GM04503 (cell line): ENCODE measurements at regions not wholly inside any gene's neighbourhood (a gene's known extent, or its start where the extent isn't known, plus 50 kb on each side); places are given as distances from the start of the nearest gene placed in this dataset.
A peak's percentile ranks its signal among the peaks of the same experiment; 100 is the strongest.

Experiments used
- DNase-seq: peaks from one replicate; pipeline ENCODE4 v3.0.0-alpha.2; 2012; ENCODE audit warnings: low read depth

- DNase-seq: no peak
Measured at GRCh38 chr6:105609375-105609991, 206.6 kb upstream of the PREP start.

DNA sequence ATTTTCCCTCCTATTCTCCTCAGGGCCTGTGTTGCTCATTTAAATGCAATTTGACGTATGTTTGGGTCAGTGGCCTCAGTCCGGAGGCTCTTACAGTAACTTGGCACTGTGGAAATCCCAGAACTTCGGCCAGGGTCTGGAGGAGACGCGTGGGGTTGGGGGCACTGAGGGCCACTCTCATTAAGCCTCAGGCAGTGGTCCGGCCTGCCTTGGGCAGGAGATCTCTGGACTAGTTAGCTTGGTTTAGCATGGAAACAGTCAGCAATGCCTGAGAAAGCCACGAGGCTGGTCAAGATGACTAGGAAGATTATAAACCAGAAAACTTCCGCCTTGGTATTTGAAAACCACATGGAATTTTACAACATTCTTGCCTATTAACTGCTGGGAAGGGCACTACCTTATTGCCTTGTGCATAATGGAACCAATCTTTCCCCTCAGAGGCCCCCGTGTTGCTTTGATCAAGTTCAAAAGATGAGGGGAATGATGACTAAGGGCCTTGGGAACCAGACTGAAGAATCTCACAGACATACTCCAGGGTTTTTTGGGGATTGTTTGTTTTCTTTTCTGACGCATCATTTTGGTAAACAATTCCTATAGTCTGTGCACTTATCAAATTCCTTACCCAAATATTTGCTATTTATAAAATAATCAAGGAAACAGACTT is 206.0 kb upstream of the PREP start:
- peak; percentile 99 for DNase-seq

DNA sequence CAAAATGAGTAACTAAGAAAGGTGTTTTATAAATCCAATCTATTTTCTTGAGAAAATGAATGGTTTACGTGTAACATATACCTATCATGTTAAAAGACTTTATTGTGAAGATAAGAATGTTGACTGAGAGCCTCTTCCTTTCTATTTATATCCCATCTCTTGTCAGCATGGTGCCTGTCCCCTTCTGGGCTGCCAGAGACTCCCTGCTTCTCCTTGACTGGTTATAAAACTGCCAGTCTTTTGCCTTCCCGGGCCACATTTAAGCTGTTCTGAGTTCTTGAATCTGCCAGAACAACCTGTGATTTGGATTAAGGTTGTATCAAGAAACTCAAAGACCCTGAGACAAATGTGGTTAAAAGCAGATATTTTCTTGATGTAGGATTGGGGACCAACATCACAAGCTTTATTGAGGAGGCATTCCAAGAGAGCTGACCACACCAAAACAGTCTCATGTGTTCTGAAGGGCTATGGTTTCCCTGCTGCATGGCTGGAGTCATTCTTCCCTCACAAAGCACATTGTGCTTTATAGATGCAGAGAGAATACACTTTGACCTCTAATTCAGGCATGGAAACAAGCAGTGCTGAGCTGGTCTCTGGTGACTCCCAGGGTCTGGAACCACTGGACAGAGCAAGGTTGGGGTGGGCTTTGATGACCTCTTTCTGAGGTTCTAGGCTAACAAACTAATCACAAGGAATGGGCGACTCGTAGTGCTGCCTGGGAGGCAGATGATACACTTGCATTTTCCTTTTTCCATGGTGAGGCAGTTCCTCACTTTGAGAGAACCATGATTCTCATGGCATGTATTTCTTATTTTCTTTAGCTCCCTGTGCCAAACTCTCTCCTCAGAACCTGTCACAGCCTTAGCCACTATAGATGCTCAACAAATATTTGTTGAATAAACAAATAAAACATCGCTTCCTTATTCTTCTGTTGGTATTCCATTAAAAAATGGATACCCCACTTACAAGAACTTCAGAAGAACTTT is 205.0 kb upstream of the PREP start:
- no peak for DNase-seq

DNA sequence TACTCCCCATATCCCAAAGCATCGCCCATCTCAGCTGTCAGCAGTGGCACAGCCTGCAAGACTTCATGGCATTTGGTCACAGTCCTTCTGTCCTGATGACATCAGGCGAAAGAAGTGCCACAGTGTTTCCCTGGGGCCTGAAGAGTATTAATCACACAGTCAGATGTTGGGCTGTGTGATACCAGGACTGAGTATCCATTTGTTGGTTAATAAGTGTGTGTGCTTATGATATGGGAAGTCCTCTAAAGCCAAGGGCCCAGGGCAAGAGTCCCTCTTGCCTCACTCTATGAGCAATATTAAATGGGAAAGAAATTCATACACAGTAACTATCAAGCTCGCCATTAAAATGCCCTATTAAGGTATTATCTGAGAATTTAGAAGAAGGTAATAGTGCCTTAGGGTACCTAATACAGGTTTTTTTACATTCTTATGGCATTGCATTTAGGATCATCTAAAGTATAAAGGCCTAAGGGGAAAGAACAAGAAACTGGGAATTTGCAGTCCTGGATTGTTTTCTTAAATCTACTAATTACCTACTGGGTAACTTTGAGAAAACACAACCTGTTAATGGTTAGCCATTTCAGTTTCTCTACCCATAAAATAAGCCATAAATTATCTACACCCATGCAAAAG is 204.1 kb upstream of the PREP start:
- no peak for DNase-seq

DNA sequence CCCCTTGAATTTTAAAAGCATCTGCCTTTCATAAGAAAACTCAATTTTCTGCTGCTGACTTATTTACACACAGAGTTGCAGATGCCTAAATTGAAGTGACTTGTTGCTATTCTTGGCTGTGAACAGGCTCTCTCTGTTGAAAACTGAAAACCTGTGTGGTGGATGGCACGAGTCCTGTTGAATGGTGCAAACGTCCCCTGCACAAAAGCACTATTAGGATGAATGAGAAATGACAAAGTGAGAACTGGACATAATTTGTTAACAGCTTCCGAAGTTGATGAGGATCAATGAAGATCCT is 201.7 kb upstream of the PREP start:
- DNase-seq: no peak

- peak; percentile 83 for DNase-seq
Measured at GRCh38 chr6:105603788-105604586, 201.1 kb upstream of the PREP start.

- peak; percentile 99 for DNase-seq
Measured at GRCh38 chr6:105601541-105602236, 198.8 kb upstream of the PREP start.

GRCh38 chr6:105600336-105601260 is 197.7 kb upstream of the PREP start:
- DNase-seq: no peak

DNA sequence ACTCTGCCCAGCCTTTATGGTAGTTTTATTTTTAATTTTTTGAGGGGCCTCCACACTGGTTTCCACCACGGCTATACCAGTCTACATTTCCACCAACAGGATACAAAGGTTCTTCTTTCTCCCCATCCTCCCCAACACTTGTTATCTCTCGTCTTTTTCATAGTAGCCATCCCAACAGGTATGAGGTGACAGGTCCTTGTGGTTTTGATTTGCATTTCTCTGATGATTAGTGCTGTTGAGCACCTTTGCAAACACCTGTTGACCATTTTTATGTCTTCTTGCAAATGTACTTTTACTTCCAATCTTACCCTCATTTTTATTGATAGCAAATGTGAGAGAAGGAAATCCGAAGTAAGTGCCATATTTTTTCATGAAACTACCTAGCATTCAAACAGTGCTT is 195.4 kb upstream of the PREP start:
- no peak for DNase-seq

- peak; percentile 99 for DNase-seq
Measured at GRCh38 chr6:105596284-105596755, 193.4 kb upstream of the PREP start.

GRCh38 chr6:105595829-105596228 is 192.9 kb upstream of the PREP start:
- DNase-seq: no peak

DNA sequence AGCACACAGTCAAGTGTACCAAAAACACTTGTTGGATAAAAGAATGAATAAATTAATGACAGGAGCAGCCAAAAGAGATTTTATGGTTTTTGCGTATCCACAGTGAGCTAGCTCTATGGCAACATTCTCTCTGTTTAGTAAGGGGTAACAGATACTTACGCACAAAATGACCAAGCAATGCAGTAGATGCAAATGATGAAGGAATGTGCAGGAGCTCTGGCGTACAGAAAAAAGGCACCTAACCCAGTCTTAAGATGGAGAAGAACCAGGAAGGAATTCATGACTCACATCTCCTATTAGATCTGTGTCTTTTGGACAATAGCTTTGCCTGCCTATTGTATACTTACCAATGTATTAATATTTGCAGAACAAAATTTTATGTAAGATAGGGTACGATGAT is 191.9 kb upstream of the PREP start:
- no peak for DNase-seq

DNA sequence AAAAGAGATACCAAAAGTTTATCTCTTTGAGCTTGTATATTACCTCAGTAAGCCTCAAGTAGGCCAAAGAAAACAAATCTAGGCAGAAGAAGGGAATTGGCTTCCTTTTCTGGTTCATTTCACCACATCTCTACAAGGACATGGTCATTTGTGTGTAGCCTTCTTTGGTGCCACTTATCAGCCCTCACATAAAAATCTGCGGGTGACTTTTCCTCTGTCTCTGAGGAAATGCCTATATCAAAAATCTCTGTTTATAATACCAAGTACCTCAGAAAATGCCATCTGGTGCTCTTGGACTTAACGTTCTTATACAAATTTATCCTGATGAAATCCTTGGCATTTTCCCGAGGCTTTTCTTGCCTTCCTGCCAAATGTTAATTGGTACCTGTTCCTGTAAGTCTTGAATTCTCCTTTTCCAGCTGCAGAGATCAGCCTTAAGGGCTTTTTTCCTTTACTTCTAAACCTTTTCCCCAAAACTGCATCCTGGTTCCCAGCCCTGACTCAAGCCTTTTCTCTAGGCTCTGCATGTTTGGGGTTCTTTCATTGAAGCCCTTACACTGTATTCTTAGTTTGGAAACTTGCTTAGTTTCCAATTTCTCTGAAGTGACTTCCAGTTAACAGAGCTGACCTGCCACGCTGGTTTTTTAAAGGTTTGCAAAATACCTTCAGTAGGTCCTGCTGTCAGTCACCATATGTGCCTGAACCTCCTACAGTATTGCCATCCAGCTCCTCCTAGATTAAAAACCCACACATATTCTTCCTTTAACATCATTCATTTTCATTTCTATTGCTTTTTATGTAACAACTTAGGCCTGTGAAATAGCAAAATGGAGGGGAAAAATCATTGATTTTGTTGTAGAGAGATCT is 191.2 kb upstream of the PREP start:
- DNase-seq: no peak

DNA sequence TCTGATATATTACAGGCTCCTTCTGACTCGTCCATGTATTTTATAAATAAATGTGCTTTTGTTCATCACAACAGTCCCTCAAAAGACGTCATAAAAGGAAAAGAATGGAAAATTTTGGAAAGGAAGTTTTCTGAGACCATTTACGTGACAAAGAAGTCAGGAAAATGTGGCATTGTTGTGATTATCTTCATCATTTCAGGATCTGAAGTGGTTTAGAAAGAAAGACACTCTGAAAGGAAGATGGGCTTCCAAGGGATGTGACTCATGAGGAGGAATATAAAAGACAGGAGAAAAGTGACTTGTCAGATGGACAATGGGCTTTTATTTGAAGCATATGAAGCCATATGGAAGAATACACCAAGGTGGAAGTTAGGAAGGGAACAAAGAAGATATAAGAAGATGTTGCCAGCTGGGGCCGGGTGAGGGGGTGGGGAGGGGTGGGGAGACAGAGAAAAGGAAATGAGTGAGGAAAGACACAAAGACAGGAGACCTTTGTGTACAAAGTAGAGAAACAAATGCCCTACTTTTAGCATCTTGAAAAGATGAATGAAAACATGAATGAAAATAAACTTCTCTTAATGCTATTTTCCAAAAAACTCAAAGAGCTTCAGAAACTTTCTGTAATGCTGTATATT is 190.3 kb upstream of the PREP start:
- no peak for DNase-seq

DNA sequence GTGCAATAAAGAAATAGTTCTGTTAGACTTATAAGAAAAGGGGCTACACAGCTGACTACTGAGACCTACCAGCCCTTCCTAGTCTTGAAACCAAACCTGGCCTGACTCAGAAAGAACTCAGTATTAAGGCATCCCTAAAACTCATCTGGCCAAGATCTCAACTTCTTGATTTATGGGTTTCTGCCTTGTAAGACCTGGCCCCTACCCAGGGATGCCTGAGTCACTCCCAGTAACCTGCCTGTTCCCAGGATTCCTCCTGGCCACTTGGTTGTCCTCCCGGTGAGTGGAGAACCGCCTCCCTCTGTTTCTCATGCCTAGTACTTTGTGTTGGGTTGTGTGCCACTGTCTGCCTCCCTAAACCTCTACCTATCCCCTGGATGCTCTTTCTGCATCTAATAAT is 189.4 kb upstream of the PREP start:
- DNase-seq: peak; percentile 70

DNA sequence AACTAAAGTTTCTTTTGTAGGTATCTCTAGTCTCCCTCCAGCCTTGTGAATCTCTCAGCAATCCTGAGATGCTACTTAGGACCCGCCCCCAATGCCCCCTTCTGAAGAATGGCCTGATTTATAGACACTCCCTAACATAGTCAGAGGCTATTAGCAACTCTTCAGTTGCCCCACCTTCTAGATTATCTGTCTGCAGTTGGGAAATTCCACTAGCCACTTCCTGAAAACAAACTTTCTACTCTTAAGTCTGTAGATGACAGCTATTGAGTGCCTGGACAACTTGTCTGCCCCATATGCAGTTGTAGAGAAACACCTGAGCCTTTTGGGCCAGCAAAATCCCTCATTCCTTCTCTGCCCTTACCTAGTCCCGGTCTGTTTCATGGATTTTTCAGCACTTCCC is 188.2 kb upstream of the PREP start:
- no peak for DNase-seq

DNA sequence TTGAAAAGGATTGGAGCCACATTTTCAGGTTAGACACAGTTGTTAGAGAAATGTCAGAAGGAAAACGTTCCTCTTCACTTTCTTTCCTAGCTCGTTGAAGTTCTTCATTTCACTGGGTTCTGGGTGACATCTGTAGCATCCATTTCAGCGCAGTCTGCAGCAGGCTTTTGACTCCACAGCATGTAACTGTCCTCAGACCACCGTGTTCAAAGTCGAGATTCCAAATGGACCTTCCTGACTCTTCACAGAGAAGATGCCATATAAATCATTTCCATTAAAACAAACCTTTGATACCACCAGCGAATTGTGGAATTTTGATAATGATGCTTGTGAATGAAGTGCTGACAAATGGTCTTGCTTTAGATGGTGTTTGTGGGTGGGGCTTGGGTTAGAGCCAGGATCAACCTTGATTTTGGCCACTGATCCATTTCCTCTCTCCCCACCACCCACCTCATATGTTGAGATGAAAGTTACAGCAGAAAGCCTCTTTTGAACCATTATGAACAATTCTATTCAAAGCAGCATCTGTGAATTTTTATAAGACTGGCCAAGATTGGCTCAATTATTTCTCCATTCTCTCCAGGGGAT is 185.3 kb upstream of the PREP start:
- DNase-seq: no peak
